GM21447 (cell line): ENCODE measurements at regions not wholly inside any gene's neighbourhood (a gene's known extent, or its start where the extent isn't known, plus 50 kb on each side); places are given as distances from the start of the nearest gene placed in this dataset.

Experiments
- ATAC-seq: cut with Tn5 transposase; IDR thresholded peaks from one replicate; pipeline ENCODE4 v1.9.1; 2021; ENCODE audit not compliant: unreplicated experiment

DNA sequence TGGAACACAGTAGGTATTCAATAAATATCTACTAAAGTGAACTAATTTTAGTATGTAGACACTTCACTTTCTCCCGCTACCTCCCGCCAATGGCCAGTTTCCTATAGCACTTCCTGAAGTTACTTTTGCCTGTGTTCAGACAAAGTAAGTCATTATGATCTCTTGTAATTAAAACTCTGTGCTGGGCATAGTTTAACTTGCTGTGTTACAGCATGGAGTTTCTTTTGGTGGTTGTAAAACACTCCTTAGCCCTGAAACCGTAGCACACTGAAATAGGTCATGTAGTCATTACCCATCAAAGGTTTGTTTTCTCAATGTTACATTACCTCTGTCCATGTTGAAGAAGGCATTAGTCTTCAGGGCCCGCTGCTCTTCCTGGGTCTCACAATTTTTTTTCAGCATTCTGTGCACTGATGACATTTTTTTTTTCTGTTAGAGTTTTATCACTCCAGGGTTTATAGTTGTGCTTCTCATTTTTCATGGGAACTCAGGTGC, 54.0 kb upstream of the CENPW start:
- no peak for ATAC-seq
